ENCODE measurements at regions not wholly inside any gene's neighbourhood (a gene's known extent, or its start where the extent isn't known, plus 50 kb on each side); places are given as distances from the start of the nearest gene placed in this dataset.

GRCh38 chr12:13588574-13588973, 392.0 kb downstream of the EMP1 start:
- POLR2A ChIA-PET = no interaction called here
- H3K9ac ChIP-seq (ENCODE audit: low read length) = no peak overlapping the region
- ATAC-seq = no peak
- H3K4me2 ChIP-seq (ENCODE audit: low read length) = no peak overlapping the region
- H4K20me1 ChIP-seq (ENCODE audit: insufficient read depth) = no peaks in the 10 kb centered on the region
- no peaks in the 10 kb centered on the region for H3K27me3 ChIP-seq (ENCODE audit: insufficient read depth, low read length)
- H3K79me2 ChIP-seq (ENCODE audit: insufficient read depth, low read length) = no peaks in the 10 kb centered on the region
- RAD21 ChIA-PET (ENCODE audit: low non-redundant PET in 1 of 2, low total read pairs in 2 of 2, uncharacterized antibody in 2 of 2, unreplicated experiment in 2 of 2) = no interaction called here
- no peak overlapping the region for H3K4me3 ChIP-seq (replicated peaks in 1 of 2; ENCODE audit: low read depth in 1 of 2, low read length in 2 of 2)
- intact Hi-C loops (cut with micrococcal nuclease) = no loop called here
- DNase-seq (ENCODE audit: low read depth, low spot score) = no peak
- no peaks in the 10 kb centered on the region for H3K9me3 ChIP-seq (ENCODE audit: control insufficient read depth in 1 of 2, insufficient read depth in 1 of 2, low read depth in 1 of 2, low read length in 2 of 2)
- TF ChIP-seq CBX3 (IDR thresholded peaks at IDR 0.05; ENCODE audit: low read depth) (no peak), MAX (IDR thresholded peaks at IDR 0.05) (no peak), ZBTB33 (IDR thresholded peaks at IDR 0.05; ENCODE audit: extremely low read depth, insufficient replicate concordance, low read length) (no peak), CTCF (IDR thresholded peaks at IDR 0.05 in 2 of 3, conservative IDR thresholded peaks at IDR 0.05 in 1 of 3; ENCODE audit: borderline replicate concordance in 1 of 3, insufficient read depth in 1 of 3, low read depth in 2 of 3, low read length in 2 of 3) (no peak), ELF1 (IDR thresholded peaks at IDR 0.05; ENCODE audit: borderline replicate concordance, low read depth) (no peak), ZFX (IDR thresholded peaks at IDR 0.05) (no peak), RAD21 (IDR thresholded peaks at IDR 0.05; ENCODE audit: low read depth) (no peak), SRF (IDR thresholded peaks at IDR 0.05; ENCODE audit: low read depth) (no peak), EZH2phosphoT487 (IDR thresholded peaks at IDR 0.05; ENCODE audit: borderline replicate concordance) (no peak), ATF3 (IDR thresholded peaks at IDR 0.05) (no peak), TCF7L2 (IDR thresholded peaks at IDR 0.05; ENCODE audit: borderline replicate concordance, extremely low read depth, insufficient read depth, insufficient read length) (no peak), JUND (IDR thresholded peaks at IDR 0.05) (no peak), ZNF274 (IDR thresholded peaks at IDR 0.05; ENCODE audit: low read depth, low read length) (no peak), EGR1 (IDR thresholded peaks at IDR 0.05; ENCODE audit: low read depth) (no peak), FOSL1 (IDR thresholded peaks at IDR 0.05; ENCODE audit: low read depth) (no peak), POLR2A (IDR thresholded peaks at IDR 0.05; ENCODE audit: borderline replicate concordance, extremely low read depth, insufficient read depth, insufficient read length) (no peak)
- no TSS peak for BruUV-seq (replicated peaks)
- H2AFZ ChIP-seq (ENCODE audit: low read depth, low read length, poor library complexity, severe bottlenecking) = no peak overlapping the region
- no peak overlapping the region for H3K27ac ChIP-seq (ENCODE audit: low read depth, low read length)
- CTCF ChIA-PET = no interaction called here
- no peaks in the 10 kb centered on the region for H3K9me2 ChIP-seq (ENCODE audit: insufficient read depth)
- no peaks in the 10 kb centered on the region for H3K36me3 ChIP-seq (ENCODE audit: control insufficient read depth in 1 of 2, insufficient read depth in 2 of 2, low read length in 2 of 2)
- H3K4me1 ChIP-seq (ENCODE audit: control insufficient read depth in 1 of 2, insufficient read depth in 2 of 2, low read length in 2 of 2) = peaks cover 17 to 18% of the 10 kb centered on the region in 2 experiments

Measured in HCT116 (cell line).